K562 (cell line): ENCODE measurements at regions not wholly inside any gene's neighbourhood (a gene's known extent, or its start where the extent isn't known, plus 50 kb on each side); places are given as distances from the start of the nearest gene placed in this dataset.

Experiments used
- BHLHE40 ChIP-seq: IDR thresholded peaks from 2 replicates; pipeline ENCODE4 v1.6.1; 2011; ENCODE audit warnings: low read length, improper control_type of control experiment
- GATAD2B ChIP-seq: fragments of 450-650 bp; IDR thresholded peaks from 2 replicates; pipeline ENCODE4 v1.6.1; 2017; ENCODE audit warnings: mild to moderate bottlenecking, borderline replicate concordance
- KAT2B ChIP-seq: IDR thresholded peaks from one replicate; pipeline ENCODE4 v1.6.1; 2012; ENCODE audit warnings: low read depth, mild to moderate bottlenecking, control low read depth, inconsistent platforms, low read length, moderate library complexity
- L3MBTL2 ChIP-seq: fragments of 450-650 bp; IDR thresholded peaks from 2 replicates; pipeline ENCODE4 v1.6.1; 2016; ENCODE audit warnings: mild to moderate bottlenecking, moderate library complexity
- MIER1 ChIP-seq: fragments of 450-650 bp; IDR thresholded peaks from 2 replicates; pipeline ENCODE4 v1.6.1; 2016; ENCODE audit warnings: antibody characterized with exemption, mild to moderate bottlenecking, low read depth
- NEUROD1 ChIP-seq: fragments of 150-350 bp; IDR thresholded peaks from 2 replicates; pipeline ENCODE4 v1.6.1; 2014; ENCODE audit warnings: borderline replicate concordance, low read length, low read depth; ENCODE audit not compliant: partially characterized antibody
- NONO ChIP-seq, 2 experiments: fragments of 200-400 bp in 1 of 2; fragments of 450-650 bp in 1 of 2; formaldehyde crosslinking in 1 of 2; IDR thresholded peaks; 2 replicates each; pipeline ENCODE4 v1.6.1; 2017; ENCODE audit warnings: low read depth in 2 of 2, mild to moderate bottlenecking in 2 of 2, moderate library complexity in 2 of 2, low read length in 1 of 2
- ZNF184 ChIP-seq: sonication (generic); formaldehyde crosslinking; IDR thresholded peaks from 2 replicates; pipeline ENCODE4 v1.5.0; 2020; ENCODE audit warnings: missing genetic modification reagents
- TF ChIP-seq, protein P1 (sequence below), 2 experiments: fragments of 450-650 bp; conservative IDR thresholded peaks; 2 replicates each; pipeline ENCODE4 v1.6.1; 2017; ENCODE audit warnings: mild to moderate bottlenecking in 2 of 2, moderate library complexity in 2 of 2
- TF ChIP-seq, protein P2 (sequence below): fragments of 150-350 bp; conservative IDR thresholded peaks from 2 replicates; pipeline ENCODE4 v1.6.1; 2014; ENCODE audit warnings: low read length
- TF ChIP-seq, protein P3 (sequence below): sonication (generic); formaldehyde crosslinking; IDR thresholded peaks from 2 replicates; pipeline ENCODE4 v1.8.0; 2022; ENCODE audit warnings: mild to moderate bottlenecking, missing genetic modification reagents

- TF ChIP-seq, protein P1, sequence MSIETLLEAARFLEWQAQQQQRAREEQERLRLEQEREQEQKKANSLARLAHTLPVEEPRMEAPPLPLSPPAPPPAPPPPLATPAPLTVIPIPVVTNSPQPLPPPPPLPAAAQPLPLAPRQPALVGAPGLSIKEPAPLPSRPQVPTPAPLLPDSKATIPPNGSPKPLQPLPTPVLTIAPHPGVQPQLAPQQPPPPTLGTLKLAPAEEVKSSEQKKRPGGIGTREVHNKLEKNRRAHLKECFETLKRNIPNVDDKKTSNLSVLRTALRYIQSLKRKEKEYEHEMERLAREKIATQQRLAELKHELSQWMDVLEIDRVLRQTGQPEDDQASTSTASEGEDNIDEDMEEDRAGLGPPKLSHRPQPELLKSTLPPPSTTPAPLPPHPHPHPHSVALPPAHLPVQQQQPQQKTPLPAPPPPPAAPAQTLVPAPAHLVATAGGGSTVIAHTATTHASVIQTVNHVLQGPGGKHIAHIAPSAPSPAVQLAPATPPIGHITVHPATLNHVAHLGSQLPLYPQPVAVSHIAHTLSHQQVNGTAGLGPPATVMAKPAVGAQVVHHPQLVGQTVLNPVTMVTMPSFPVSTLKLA (conservative IDR thresholded peaks at IDR 0.05), result peak in 1 of 2 experiments; percentile 8; a peak in 1 of 4 replicates
- TF ChIP-seq L3MBTL2, result peak; percentile 6; the same call in 1 of the 2 replicates
- TF ChIP-seq, protein P2, sequence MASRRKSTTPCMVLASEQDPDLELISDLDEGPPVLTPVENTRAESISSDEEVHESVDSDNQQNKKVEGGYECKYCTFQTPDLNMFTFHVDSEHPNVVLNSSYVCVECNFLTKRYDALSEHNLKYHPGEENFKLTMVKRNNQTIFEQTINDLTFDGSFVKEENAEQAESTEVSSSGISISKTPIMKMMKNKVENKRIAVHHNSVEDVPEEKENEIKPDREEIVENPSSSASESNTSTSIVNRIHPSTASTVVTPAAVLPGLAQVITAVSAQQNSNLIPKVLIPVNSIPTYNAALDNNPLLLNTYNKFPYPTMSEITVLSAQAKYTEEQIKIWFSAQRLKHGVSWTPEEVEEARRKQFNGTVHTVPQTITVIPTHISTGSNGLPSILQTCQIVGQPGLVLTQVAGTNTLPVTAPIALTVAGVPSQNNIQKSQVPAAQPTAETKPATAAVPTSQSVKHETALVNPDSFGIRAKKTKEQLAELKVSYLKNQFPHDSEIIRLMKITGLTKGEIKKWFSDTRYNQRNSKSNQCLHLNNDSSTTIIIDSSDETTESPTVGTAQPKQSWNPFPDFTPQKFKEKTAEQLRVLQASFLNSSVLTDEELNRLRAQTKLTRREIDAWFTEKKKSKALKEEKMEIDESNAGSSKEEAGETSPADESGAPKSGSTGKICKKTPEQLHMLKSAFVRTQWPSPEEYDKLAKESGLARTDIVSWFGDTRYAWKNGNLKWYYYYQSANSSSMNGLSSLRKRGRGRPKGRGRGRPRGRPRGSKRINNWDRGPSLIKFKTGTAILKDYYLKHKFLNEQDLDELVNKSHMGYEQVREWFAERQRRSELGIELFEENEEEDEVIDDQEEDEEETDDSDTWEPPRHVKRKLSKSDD, result no peak
- TF ChIP-seq, protein P3, sequence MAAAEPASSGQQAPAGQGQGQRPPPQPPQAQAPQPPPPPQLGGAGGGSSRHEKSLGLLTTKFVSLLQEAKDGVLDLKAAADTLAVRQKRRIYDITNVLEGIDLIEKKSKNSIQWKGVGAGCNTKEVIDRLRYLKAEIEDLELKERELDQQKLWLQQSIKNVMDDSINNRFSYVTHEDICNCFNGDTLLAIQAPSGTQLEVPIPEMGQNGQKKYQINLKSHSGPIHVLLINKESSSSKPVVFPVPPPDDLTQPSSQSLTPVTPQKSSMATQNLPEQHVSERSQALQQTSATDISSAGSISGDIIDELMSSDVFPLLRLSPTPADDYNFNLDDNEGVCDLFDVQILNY (CRISPR knock-in tag), result no peak
- TF ChIP-seq KAT2B, result no peak
- no peak for TF ChIP-seq MIER1
- TF ChIP-seq BHLHE40, result peak; percentile 69
- no peak for TF ChIP-seq NONO (IDR thresholded peaks at IDR 0.05; ENCODE audit: low read depth in 2 of 2, low read length in 1 of 2)
- no peak for TF ChIP-seq ZNF184 (CRISPR knock-in tag)
- TF ChIP-seq GATAD2B, result no peak
- TF ChIP-seq NEUROD1, result no peak
Measured at GRCh38 chr3:197444793-197445379, 110.9 kb downstream of the BDH1 start (continued).
